ENCODE measurements at regions not wholly inside any gene's neighbourhood (a gene's known extent, or its start where the extent isn't known, plus 50 kb on each side); places are given as distances from the start of the nearest gene placed in this dataset.

GRCh38 chr5:4725594-4725993 lies 414.5 kb upstream of the ADAMTS16 start:
- ATAC-seq (no peak), DNase-seq (no peak)
- intact Hi-C loops (cut with DNase I), result no loop called here
- Histone ChIP-seq H3K36me3 (no peaks in the 10 kb centered on the region), H3K4me1 (no peaks in the 10 kb centered on the region), H3K9me3 (no peaks in the 10 kb centered on the region), H3K27ac (no peak overlapping the region), H3K27me3 (no peaks in the 10 kb centered on the region), H3K4me3 (no peak overlapping the region)
- WGBS (ENCODE audit: insufficient coverage, low coverage, low lambda C conversion rate, missing lambda C conversion rate), result 61% methylated on average over 4 of the region's 4 CpGs
- TF ChIP-seq POLR2A (IDR thresholded peaks at IDR 0.05), result no peak
- TF ChIP-seq CTCF (IDR thresholded peaks at IDR 0.05), result no peak

GRCh38 chr5:4730279-4730678 lies 409.9 kb upstream of the ADAMTS16 start:
- no peak for TF ChIP-seq POLR2A (IDR thresholded peaks at IDR 0.05)
- TF ChIP-seq CTCF (IDR thresholded peaks at IDR 0.05), result no peak
- WGBS (ENCODE audit: insufficient coverage, low coverage, low lambda C conversion rate, missing lambda C conversion rate), result 55% methylated on average over 5 of the region's 5 CpGs
- Histone ChIP-seq H3K9me3 (no peaks in the 10 kb centered on the region), H3K27ac (no peak overlapping the region), H3K4me1 (no peaks in the 10 kb centered on the region), H3K4me3 (no peak overlapping the region), H3K36me3 (no peaks in the 10 kb centered on the region), H3K27me3 (no peaks in the 10 kb centered on the region)
- intact Hi-C loops (cut with DNase I), result no loop called here
- DNase-seq (no peak), ATAC-seq (no peak)

- WGBS (ENCODE audit: insufficient coverage, low coverage, low lambda C conversion rate, missing lambda C conversion rate), result 26% methylated on average over 2 of the region's 2 CpGs
- H3K27me3 ChIP-seq, result no peaks in the 10 kb centered on the region
- no peak for ATAC-seq
- no peaks in the 10 kb centered on the region for H3K4me1 ChIP-seq
- no peak for DNase-seq
- no peaks in the 10 kb centered on the region for H3K36me3 ChIP-seq
- H3K9me3 ChIP-seq, result no peaks in the 10 kb centered on the region
- H3K4me3 ChIP-seq, result no peak overlapping the region
- intact Hi-C loops (cut with DNase I), result no loop called here
- TF ChIP-seq POLR2A (IDR thresholded peaks at IDR 0.05) (no peak), CTCF (IDR thresholded peaks at IDR 0.05) (no peak)
- H3K27ac ChIP-seq, result no peak overlapping the region
Observed at GRCh38 chr5:4734348-4734747, 405.8 kb upstream of the ADAMTS16 start.

GRCh38 chr5:4735261-4735660 lies 404.9 kb upstream of the ADAMTS16 start:
- intact Hi-C loops (cut with DNase I), result no loop called here
- H3K36me3 ChIP-seq, result no peaks in the 10 kb centered on the region
- WGBS (ENCODE audit: insufficient coverage, low coverage, low lambda C conversion rate, missing lambda C conversion rate), result 37% methylated on average over 2 of the region's 3 CpGs
- H3K4me1 ChIP-seq, result no peaks in the 10 kb centered on the region
- no peak overlapping the region for H3K27ac ChIP-seq
- H3K9me3 ChIP-seq, result no peaks in the 10 kb centered on the region
- H3K4me3 ChIP-seq, result no peak overlapping the region
- DNase-seq, result no peak
- ATAC-seq, result no peak
- no peaks in the 10 kb centered on the region for H3K27me3 ChIP-seq
- TF ChIP-seq POLR2A (IDR thresholded peaks at IDR 0.05) (no peak), CTCF (IDR thresholded peaks at IDR 0.05) (no peak)

GRCh38 chr5:4737868-4738267 lies 402.3 kb upstream of the ADAMTS16 start:
- no peak overlapping the region for H3K27ac ChIP-seq
- no peak overlapping the region for H3K4me3 ChIP-seq
- no peak for DNase-seq
- no peaks in the 10 kb centered on the region for H3K27me3 ChIP-seq
- no peaks in the 10 kb centered on the region for H3K4me1 ChIP-seq
- intact Hi-C loops (cut with DNase I), result no loop called here
- H3K36me3 ChIP-seq, result no peaks in the 10 kb centered on the region
- no peak for ATAC-seq
- 17% methylated on average over 1 of the region's 1 CpG for WGBS (ENCODE audit: insufficient coverage, low coverage, low lambda C conversion rate, missing lambda C conversion rate)
- TF ChIP-seq CTCF (IDR thresholded peaks at IDR 0.05) (no peak), POLR2A (IDR thresholded peaks at IDR 0.05) (no peak)
- H3K9me3 ChIP-seq, result no peaks in the 10 kb centered on the region
